ENCODE measurements at regions not wholly inside any gene's neighbourhood (a gene's known extent, or its start where the extent isn't known, plus 50 kb on each side); places are given as distances from the start of the nearest gene placed in this dataset.
"Not testable (repeated sequence)": the region's sequence is repeated elsewhere in the genome, so short reads cannot be mapped to it uniquely, and the experiment has no call there.

- H4K20me1 ChIP-seq (ENCODE audit: control insufficient read depth, extremely low read depth, insufficient read depth, low read length) = no peaks in the 10 kb centered on the region
- H3K9ac ChIP-seq (ENCODE audit: insufficient read depth, low read length) = no peak overlapping the region
- H2AFZ ChIP-seq (ENCODE audit: low read length) = no peak overlapping the region
- no peaks in the 10 kb centered on the region for H3K27me3 ChIP-seq (ENCODE audit: control insufficient read depth, insufficient read depth, low read length)
- H3K27ac ChIP-seq (ENCODE audit: insufficient read depth, low read length) = no peak overlapping the region
- H3K4me1 ChIP-seq (ENCODE audit: control insufficient read depth, extremely low read depth, insufficient read depth, low read length) = no peaks in the 10 kb centered on the region
- H3K36me3 ChIP-seq (ENCODE audit: control insufficient read depth, insufficient read depth, low read length) = no peaks in the 10 kb centered on the region
- H3K4me2 ChIP-seq (ENCODE audit: extremely low read depth, insufficient read depth, low read length) = no peak overlapping the region
- no peak overlapping the region for H3K4me3 ChIP-seq (replicated peaks in 1 of 4; ENCODE audit: control extremely low read depth in 1 of 4, insufficient read depth in 1 of 4, low read depth in 3 of 4, low read length in 4 of 4)
- DNase-seq (ENCODE audit: low read depth in 2 of 2) = no peak
- no peaks in the 10 kb centered on the region for H3K9me3 ChIP-seq (ENCODE audit: control insufficient read depth, insufficient read depth, low read depth, low read length)
- TF ChIP-seq CTCF (conservative IDR thresholded peaks at IDR 0.05 in 1 of 2, IDR thresholded peaks at IDR 0.05 in 1 of 2; ENCODE audit: low read depth in 1 of 2, low read length in 2 of 2) (no peak), EZH2 (IDR thresholded peaks at IDR 0.05; ENCODE audit: low read length, missing control alignments) (no peak)
- H3K79me2 ChIP-seq (ENCODE audit: control insufficient read depth, insufficient read depth, low read length) = no peaks in the 10 kb centered on the region
Measured at GRCh38 chr2:23055251-23055650, 329.7 kb upstream of the KLHL29 start.

GRCh38 chr2:23056846-23057245, 328.1 kb upstream of the KLHL29 start:
- H4K20me1 ChIP-seq (ENCODE audit: control insufficient read depth, extremely low read depth, insufficient read depth, low read length); DNase-seq (ENCODE audit: low read depth in 2 of 2); H3K27me3 ChIP-seq (ENCODE audit: control insufficient read depth, insufficient read depth, low read length); H3K79me2 ChIP-seq (ENCODE audit: control insufficient read depth, insufficient read depth, low read length); H3K36me3 ChIP-seq (ENCODE audit: control insufficient read depth, insufficient read depth, low read length); H3K27ac ChIP-seq (ENCODE audit: insufficient read depth, low read length); H3K4me3 ChIP-seq (replicated peaks in 1 of 4; ENCODE audit: control extremely low read depth in 1 of 4, insufficient read depth in 1 of 4, low read depth in 3 of 4, low read length in 4 of 4); H2AFZ ChIP-seq (ENCODE audit: low read length); H3K9ac ChIP-seq (ENCODE audit: insufficient read depth, low read length); H3K4me2 ChIP-seq (ENCODE audit: extremely low read depth, insufficient read depth, low read length); H3K9me3 ChIP-seq (ENCODE audit: control insufficient read depth, insufficient read depth, low read depth, low read length); H3K4me1 ChIP-seq (ENCODE audit: control insufficient read depth, extremely low read depth, insufficient read depth, low read length): not testable (repeated sequence)

- Histone ChIP-seq H4K20me1 (ENCODE audit: control insufficient read depth, extremely low read depth, insufficient read depth, low read length) (no peaks in the 10 kb centered on the region), H3K4me1 (ENCODE audit: control insufficient read depth, extremely low read depth, insufficient read depth, low read length) (no peaks in the 10 kb centered on the region), H3K9me3 (ENCODE audit: control insufficient read depth, insufficient read depth, low read depth, low read length) (no peaks in the 10 kb centered on the region), H3K4me2 (ENCODE audit: extremely low read depth, insufficient read depth, low read length) (no peak overlapping the region), H3K27ac (ENCODE audit: insufficient read depth, low read length) (no peak overlapping the region), H2AFZ (ENCODE audit: low read length) (no peak overlapping the region), H3K9ac (ENCODE audit: insufficient read depth, low read length) (no peak overlapping the region), H3K79me2 (ENCODE audit: control insufficient read depth, insufficient read depth, low read length) (no peaks in the 10 kb centered on the region), H3K27me3 (ENCODE audit: control insufficient read depth, insufficient read depth, low read length) (no peaks in the 10 kb centered on the region), H3K36me3 (ENCODE audit: control insufficient read depth, insufficient read depth, low read length) (no peaks in the 10 kb centered on the region), H3K4me3 (replicated peaks in 1 of 4; ENCODE audit: control extremely low read depth in 1 of 4, insufficient read depth in 1 of 4, low read depth in 3 of 4, low read length in 4 of 4) (no peak overlapping the region)
- no peak for DNase-seq (ENCODE audit: low read depth in 2 of 2)
- TF ChIP-seq CTCF (conservative IDR thresholded peaks at IDR 0.05 in 1 of 2, IDR thresholded peaks at IDR 0.05 in 1 of 2; ENCODE audit: low read depth in 1 of 2, low read length in 2 of 2) (no peak), EZH2 (IDR thresholded peaks at IDR 0.05; ENCODE audit: low read length, missing control alignments) (no peak)
Measured at GRCh38 chr2:23058435-23058834, 326.5 kb upstream of the KLHL29 start.

- H3K4me1 ChIP-seq (ENCODE audit: control insufficient read depth, extremely low read depth, insufficient read depth, low read length) = no peaks in the 10 kb centered on the region
- TF ChIP-seq EZH2 (IDR thresholded peaks at IDR 0.05; ENCODE audit: low read length, missing control alignments) = no peak
- no peak for TF ChIP-seq CTCF (conservative IDR thresholded peaks at IDR 0.05 in 1 of 2, IDR thresholded peaks at IDR 0.05 in 1 of 2; ENCODE audit: low read depth in 1 of 2, low read length in 2 of 2)
Measured at GRCh38 chr2:23065210-23065609, 319.8 kb upstream of the KLHL29 start.

More at GRCh38 chr2:23065210-23065609, 319.8 kb upstream of the KLHL29 start:
- H4K20me1 ChIP-seq (ENCODE audit: control insufficient read depth, extremely low read depth, insufficient read depth, low read length) = no peaks in the 10 kb centered on the region
- H3K4me2 ChIP-seq (ENCODE audit: extremely low read depth, insufficient read depth, low read length) = no peak overlapping the region
- H3K9ac ChIP-seq (ENCODE audit: insufficient read depth, low read length) = no peak overlapping the region
- H2AFZ ChIP-seq (ENCODE audit: low read length) = no peak overlapping the region
- no peaks in the 10 kb centered on the region for H3K79me2 ChIP-seq (ENCODE audit: control insufficient read depth, insufficient read depth, low read length)
- H3K36me3 ChIP-seq (ENCODE audit: control insufficient read depth, insufficient read depth, low read length) = no peaks in the 10 kb centered on the region
- no peaks in the 10 kb centered on the region for H3K9me3 ChIP-seq (ENCODE audit: control insufficient read depth, insufficient read depth, low read depth, low read length)
- no peaks in the 10 kb centered on the region for H3K27me3 ChIP-seq (ENCODE audit: control insufficient read depth, insufficient read depth, low read length)
- H3K4me3 ChIP-seq (replicated peaks in 1 of 4; ENCODE audit: control extremely low read depth in 1 of 4, insufficient read depth in 1 of 4, low read depth in 3 of 4, low read length in 4 of 4) = no peak overlapping the region
- no peak overlapping the region for H3K27ac ChIP-seq (ENCODE audit: insufficient read depth, low read length)
- DNase-seq (ENCODE audit: low read depth in 2 of 2) = no peak
